Esophagus muscularis mucosa (tissue), 3 donors: ENCODE measurements at regions not wholly inside any gene's neighbourhood (a gene's known extent, or its start where the extent isn't known, plus 50 kb on each side); places are given as distances from the start of the nearest gene placed in this dataset.

Experiments
- POLR2A ChIP-seq: fragments of 450-650 bp; IDR thresholded peaks from one replicate; pipeline ENCODE4 v1.6.1; 2017; ENCODE audit warnings: antibody characterized with exemption, moderate library complexity, mild to moderate bottlenecking, low read depth
- TF ChIP-seq, protein P1 (sequence below), 3 experiments: fragments of 200-600 bp in 2 of 3; fragments of 450-650 bp in 1 of 3; sonication (generic) in 2 of 3; IDR thresholded peaks; one replicate each; pipeline ENCODE4 v1.5.1; 2017 to 2019; ENCODE audit warnings: antibody characterized with exemption in 3 of 3, mild to moderate bottlenecking in 2 of 3, moderate library complexity in 1 of 3

DNA sequence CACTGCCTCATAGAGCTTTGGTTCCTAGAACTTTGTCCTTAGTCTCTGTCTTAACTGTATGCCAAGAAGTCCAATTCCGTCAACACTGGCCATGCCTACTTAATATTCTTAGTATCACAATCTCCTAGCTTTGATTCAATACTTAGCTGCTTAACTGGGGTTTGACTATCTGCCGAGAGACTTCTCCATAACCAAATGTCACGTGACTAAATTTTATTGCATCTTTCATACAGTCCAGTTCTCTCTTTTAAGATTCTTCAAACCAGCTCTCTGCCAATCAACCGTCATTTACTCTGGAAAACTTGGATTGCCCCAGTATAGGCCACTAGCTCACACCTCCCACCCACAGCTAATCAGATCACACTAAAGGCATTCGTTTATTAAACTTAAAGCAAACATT, 122.8 kb downstream of the ATXN7L3B start:
- TF ChIP-seq, protein P1, sequence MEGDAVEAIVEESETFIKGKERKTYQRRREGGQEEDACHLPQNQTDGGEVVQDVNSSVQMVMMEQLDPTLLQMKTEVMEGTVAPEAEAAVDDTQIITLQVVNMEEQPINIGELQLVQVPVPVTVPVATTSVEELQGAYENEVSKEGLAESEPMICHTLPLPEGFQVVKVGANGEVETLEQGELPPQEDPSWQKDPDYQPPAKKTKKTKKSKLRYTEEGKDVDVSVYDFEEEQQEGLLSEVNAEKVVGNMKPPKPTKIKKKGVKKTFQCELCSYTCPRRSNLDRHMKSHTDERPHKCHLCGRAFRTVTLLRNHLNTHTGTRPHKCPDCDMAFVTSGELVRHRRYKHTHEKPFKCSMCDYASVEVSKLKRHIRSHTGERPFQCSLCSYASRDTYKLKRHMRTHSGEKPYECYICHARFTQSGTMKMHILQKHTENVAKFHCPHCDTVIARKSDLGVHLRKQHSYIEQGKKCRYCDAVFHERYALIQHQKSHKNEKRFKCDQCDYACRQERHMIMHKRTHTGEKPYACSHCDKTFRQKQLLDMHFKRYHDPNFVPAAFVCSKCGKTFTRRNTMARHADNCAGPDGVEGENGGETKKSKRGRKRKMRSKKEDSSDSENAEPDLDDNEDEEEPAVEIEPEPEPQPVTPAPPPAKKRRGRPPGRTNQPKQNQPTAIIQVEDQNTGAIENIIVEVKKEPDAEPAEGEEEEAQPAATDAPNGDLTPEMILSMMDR (IDR thresholded peaks at IDR 0.05) = no peak
- TF ChIP-seq POLR2A = no peak
